ENCODE measurements at regions not wholly inside any gene's neighbourhood (a gene's known extent, or its start where the extent isn't known, plus 50 kb on each side); places are given as distances from the start of the nearest gene placed in this dataset.

DNA sequence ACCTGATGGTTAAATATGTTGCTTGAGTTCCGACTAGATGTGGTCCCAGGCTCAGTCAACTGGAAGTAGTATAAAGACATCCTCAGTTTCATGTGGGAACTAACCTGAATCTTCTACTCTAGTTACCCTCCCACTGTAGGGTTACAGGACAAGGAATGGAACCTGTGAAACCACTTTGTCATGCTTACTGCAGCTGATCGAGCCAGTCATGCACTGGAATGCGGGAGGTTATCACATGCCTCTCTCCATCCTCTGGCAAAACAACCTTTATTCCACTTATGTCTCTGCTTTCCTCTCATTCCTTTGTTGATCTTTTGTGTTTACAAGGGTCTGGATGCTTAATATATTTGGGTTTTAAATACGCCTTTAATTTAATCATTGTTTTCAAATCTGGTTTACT, 111.9 kb upstream of the DDHD1 start (continued):
- TF ChIP-seq, protein P1, sequence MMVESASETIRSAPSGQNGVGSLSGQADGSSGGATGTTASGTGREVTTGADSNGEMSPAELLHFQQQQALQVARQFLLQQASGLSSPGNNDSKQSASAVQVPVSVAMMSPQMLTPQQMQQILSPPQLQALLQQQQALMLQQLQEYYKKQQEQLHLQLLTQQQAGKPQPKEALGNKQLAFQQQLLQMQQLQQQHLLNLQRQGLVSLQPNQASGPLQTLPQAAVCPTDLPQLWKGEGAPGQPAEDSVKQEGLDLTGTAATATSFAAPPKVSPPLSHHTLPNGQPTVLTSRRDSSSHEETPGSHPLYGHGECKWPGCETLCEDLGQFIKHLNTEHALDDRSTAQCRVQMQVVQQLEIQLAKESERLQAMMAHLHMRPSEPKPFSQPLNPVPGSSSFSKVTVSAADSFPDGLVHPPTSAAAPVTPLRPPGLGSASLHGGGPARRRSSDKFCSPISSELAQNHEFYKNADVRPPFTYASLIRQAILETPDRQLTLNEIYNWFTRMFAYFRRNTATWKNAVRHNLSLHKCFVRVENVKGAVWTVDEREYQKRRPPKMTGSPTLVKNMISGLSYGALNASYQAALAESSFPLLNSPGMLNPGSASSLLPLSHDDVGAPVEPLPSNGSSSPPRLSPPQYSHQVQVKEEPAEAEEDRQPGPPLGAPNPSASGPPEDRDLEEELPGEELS (CRISPR knock-in tag; IDR thresholded peaks at IDR 0.05; ENCODE audit: borderline replicate concordance) = no peak
- no peak for TF ChIP-seq POLR2G (IDR thresholded peaks at IDR 0.05; ENCODE audit: low read depth, low read length)

DNA sequence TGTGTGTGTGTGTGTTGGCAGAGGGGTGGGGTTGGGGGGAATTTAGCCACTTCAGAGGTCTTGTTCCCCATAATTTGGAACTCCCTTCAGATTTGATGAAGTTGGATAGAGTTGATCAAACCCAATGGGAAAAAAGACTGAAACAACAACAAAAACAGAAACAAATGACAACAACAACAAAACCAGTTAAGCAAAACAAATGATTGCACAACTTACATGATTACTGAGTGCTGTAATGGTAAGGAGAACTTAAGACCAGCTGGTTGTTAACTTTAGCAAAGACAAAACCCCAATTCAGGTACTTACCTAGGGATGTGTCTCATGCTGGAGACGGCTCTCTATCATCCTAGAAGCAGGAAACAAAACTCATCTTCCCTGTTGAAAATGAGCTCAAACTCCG, 107.8 kb upstream of the DDHD1 start:
- intact Hi-C loops (cut with micrococcal nuclease) = no loop called here
- Histone ChIP-seq H3K4me3 (no peak overlapping the region), H4K20me1 (replicated peaks; ENCODE audit: control insufficient read depth, insufficient read depth, low read length) (no peaks in the 10 kb centered on the region), H3K36me3 (ENCODE audit: control insufficient read depth, insufficient read depth, low read length) (no peaks in the 10 kb centered on the region), H3K9ac (ENCODE audit: insufficient read depth in 1 of 2, low read depth in 2 of 2, low read length in 2 of 2) (no peak overlapping the region), H3K9me1 (ENCODE audit: control insufficient read depth, insufficient read depth, low read length) (no peaks in the 10 kb centered on the region), H2AFZ (ENCODE audit: low read depth, low read length) (no peak overlapping the region), H3K4me1 (replicated peaks in 1 of 2; ENCODE audit: control insufficient read depth in 2 of 2, insufficient read depth in 2 of 2, low read length in 2 of 2) (no peaks in the 10 kb centered on the region), H3K79me2 (ENCODE audit: control insufficient read depth, insufficient read depth, low read length) (no peaks in the 10 kb centered on the region), H3K27ac (ENCODE audit: extremely low read depth, low read depth, low read length) (no peak overlapping the region), H3K4me2 (ENCODE audit: insufficient read depth, low read length) (no peak overlapping the region), H3K27me3 (ENCODE audit: control insufficient read depth in 2 of 2, insufficient read depth in 2 of 2, low read length in 2 of 2) (no peaks in the 10 kb centered on the region), H3K9me3 (replicated peaks; ENCODE audit: control insufficient read depth, insufficient read depth, low read depth, low read length) (no peaks in the 10 kb centered on the region)
- FAIRE-seq (no peak), ATAC-seq (no peak), DNase-seq (ENCODE audit: extremely low read depth in 1 of 4, low spot score in 3 of 4) (no peak)
- no TSS peak for BruUV-seq (replicated peaks)
- POLR2A ChIA-PET = no interaction called here
- in situ Hi-C loops (cut with MboI) = no loop called here
- 0% methylated on average over 2 of the region's 2 CpGs for WGBS (ENCODE audit: insufficient coverage, low coverage, missing lambda C conversion rate)
- CTCF ChIA-PET (ENCODE audit: low intra/inter-chr PET ratio) = no interaction called here
- TF ChIP-seq CEBPB (tag; IDR thresholded peaks at IDR 0.05) (0 out of 2 replicates have a peak, but pooled peaks have one; percentile 22), CSDE1 (IDR thresholded peaks at IDR 0.05) (no peak)
